Stomach smooth muscle (tissue), 2 donors: ENCODE measurements at regions not wholly inside any gene's neighbourhood (a gene's known extent, or its start where the extent isn't known, plus 50 kb on each side); places are given as distances from the start of the nearest gene placed in this dataset.
"Not testable (repeated sequence)": the region's sequence is repeated elsewhere in the genome, so short reads cannot be mapped to it uniquely, and the experiment has no call there.

Source experiments
- H3K27ac ChIP-seq: one replicate; pipeline ENCODE4 v1.7.0; 2013; ENCODE audit warnings: mild to moderate bottlenecking, low read length, inconsistent platforms
- H3K27me3 ChIP-seq, 2 donors: one replicate each; pipeline ENCODE4 v1.7.0; 2013; ENCODE audit warnings: low read length in 2 of 2; ENCODE audit not compliant: insufficient read depth in 2 of 2, control insufficient read depth in 1 of 2
- H3K36me3 ChIP-seq, 2 donors: one replicate each; pipeline ENCODE4 v1.7.0; 2013; ENCODE audit warnings: low read length in 2 of 2; ENCODE audit not compliant: control insufficient read depth in 2 of 2, insufficient read depth in 2 of 2
- H3K4me1 ChIP-seq: one replicate; pipeline ENCODE4 v1.7.0; 2013; ENCODE audit warnings: low read length; ENCODE audit not compliant: control insufficient read depth, insufficient read depth
- H3K4me3 ChIP-seq, 2 donors: one replicate each; pipeline ENCODE4 v1.7.0; 2013; ENCODE audit warnings: low read length in 2 of 2
- H3K9ac ChIP-seq, 2 donors: one replicate each; pipeline ENCODE4 v1.7.0; 2013; ENCODE audit warnings: low read length in 2 of 2, mild to moderate bottlenecking in 1 of 2
- H3K9me3 ChIP-seq, 2 donors: one replicate each; pipeline ENCODE4 v1.7.0; 2013; ENCODE audit warnings: low read length in 2 of 2; ENCODE audit not compliant: control insufficient read depth in 2 of 2
- donor health status: healthy.
- donor health status: Pancreatic carcinoma.

- not testable (repeated sequence) for H3K27ac ChIP-seq, H3K4me3 ChIP-seq, H3K9me3 ChIP-seq
These were observed 194.8 kb downstream of the LAT start for GRCh38 chr16:29179401-29180205.

GRCh38 chr16:29177888-29178726, 193.3 kb downstream of the LAT start:
- not testable (repeated sequence) for H3K9ac ChIP-seq, H3K27ac ChIP-seq, H3K4me3 ChIP-seq, H3K9me3 ChIP-seq, H3K27me3 ChIP-seq, H3K36me3 ChIP-seq
- H3K4me1 ChIP-seq: peaks cover 11% of the 10 kb centered on the region

More at GRCh38 chr16:29179401-29180205, 194.8 kb downstream of the LAT start:
- H3K27me3 ChIP-seq, H3K36me3 ChIP-seq, H3K9ac ChIP-seq: not testable (repeated sequence)
- H3K4me1 ChIP-seq: peaks cover 11% of the 10 kb centered on the region

- H3K36me3 ChIP-seq, H3K27me3 ChIP-seq, H3K9ac ChIP-seq, H3K27ac ChIP-seq, H3K9me3 ChIP-seq, H3K4me3 ChIP-seq: not testable (repeated sequence)
- peaks cover 11% of the 10 kb centered on the region for H3K4me1 ChIP-seq
These were observed 192.5 kb downstream of the LAT start for GRCh38 chr16:29177203-29177887.

GRCh38 chr16:29176822-29177202, 192.0 kb downstream of the LAT start:
- H3K36me3 ChIP-seq, H3K9me3 ChIP-seq, H3K4me3 ChIP-seq, H3K27ac ChIP-seq, H3K27me3 ChIP-seq, H3K9ac ChIP-seq: not testable (repeated sequence)
- H3K4me1 ChIP-seq: peaks cover 13% of the 10 kb centered on the region

- H3K4me3 ChIP-seq, H3K9me3 ChIP-seq, H3K36me3 ChIP-seq, H3K27me3 ChIP-seq, H3K27ac ChIP-seq, H3K9ac ChIP-seq: not testable (repeated sequence)
- H3K4me1 ChIP-seq: peaks cover 13% of the 10 kb centered on the region
These were observed 191.3 kb downstream of the LAT start for GRCh38 chr16:29176154-29176470.

- H3K9ac ChIP-seq, H3K27ac ChIP-seq, H3K36me3 ChIP-seq, H3K9me3 ChIP-seq, H3K27me3 ChIP-seq, H3K4me3 ChIP-seq: not testable (repeated sequence)
- H3K4me1 ChIP-seq: peaks cover 15% of the 10 kb centered on the region
These were observed 190.7 kb downstream of the LAT start for GRCh38 chr16:29175411-29176153.

- not testable (repeated sequence) for H3K27me3 ChIP-seq, H3K36me3 ChIP-seq, H3K9me3 ChIP-seq, H3K27ac ChIP-seq, H3K9ac ChIP-seq, H3K4me3 ChIP-seq
- H3K4me1 ChIP-seq: peaks cover 18% of the 10 kb centered on the region
These were observed 188.8 kb downstream of the LAT start for GRCh38 chr16:29173371-29174305.

GRCh38 chr16:29172098-29172724, 187.4 kb downstream of the LAT start:
- H3K27me3 ChIP-seq, H3K27ac ChIP-seq, H3K36me3 ChIP-seq, H3K4me3 ChIP-seq, H3K9me3 ChIP-seq, H3K9ac ChIP-seq, H3K4me1 ChIP-seq: not testable (repeated sequence)

GRCh38 chr16:29171296-29171695, 186.4 kb downstream of the LAT start:
- H3K4me3 ChIP-seq, H3K36me3 ChIP-seq, H3K27me3 ChIP-seq, H3K4me1 ChIP-seq, H3K9me3 ChIP-seq, H3K9ac ChIP-seq, H3K27ac ChIP-seq: not testable (repeated sequence)
